Esophagus muscularis mucosa (tissue), 3 donors: ENCODE measurements at regions not wholly inside any gene's neighbourhood (a gene's known extent, or its start where the extent isn't known, plus 50 kb on each side); places are given as distances from the start of the nearest gene placed in this dataset.

Experiments
- CTCF ChIP-seq, 3 experiments: fragments of 200-600 bp in 2 of 3; fragments of 450-650 bp in 1 of 3; sonication (generic) in 2 of 3; IDR thresholded peaks; one replicate each; pipeline ENCODE4 v1.5.1; 2017 to 2019; ENCODE audit warnings: antibody characterized with exemption in 3 of 3, mild to moderate bottlenecking in 2 of 3, moderate library complexity in 1 of 3
- POLR2AphosphoS5 ChIP-seq, 2 donors: sonication (generic); formaldehyde crosslinking; IDR thresholded peaks; one replicate each; pipeline ENCODE4 v1.6.1; 2017; ENCODE audit warnings: antibody characterized with exemption in 2 of 2

GRCh38 chr2:60025496-60025895, 528.0 kb downstream of the BCL11A start:
- TF ChIP-seq CTCF (IDR thresholded peaks at IDR 0.05) (no peak), POLR2AphosphoS5 (IDR thresholded peaks at IDR 0.05) (no peak)
